GM19397 (cell line): ENCODE measurements at regions not wholly inside any gene's neighbourhood (a gene's known extent, or its start where the extent isn't known, plus 50 kb on each side); places are given as distances from the start of the nearest gene placed in this dataset.
"Not testable (repeated sequence)": the region's sequence is repeated elsewhere in the genome, so short reads cannot be mapped to it uniquely, and the experiment has no call there.

Experiments used
- ATAC-seq: cut with Tn5 transposase; IDR thresholded peaks from one replicate; pipeline ENCODE4 v1.9.1; 2021; ENCODE audit warnings: mild to moderate bottlenecking, moderate library complexity; ENCODE audit not compliant: unreplicated experiment

- no peak for ATAC-seq
Observed at GRCh38 chr2:175371378-175371777, 189.9 kb upstream of the ATP5MC3 start.

GRCh38 chr2:175366815-175367214 is 185.3 kb upstream of the ATP5MC3 start:
- ATAC-seq, result peak; percentile 53

- no peak for ATAC-seq
Observed at GRCh38 chr2:175363699-175364098, 182.2 kb upstream of the ATP5MC3 start.

- no peak for ATAC-seq
Observed at GRCh38 chr2:175362331-175362730, 180.8 kb upstream of the ATP5MC3 start.

- ATAC-seq, result no peak
Observed at GRCh38 chr2:175359710-175360109, 178.2 kb upstream of the ATP5MC3 start.

- no peak for ATAC-seq
Observed at GRCh38 chr2:175356901-175357300, 175.4 kb upstream of the ATP5MC3 start.

- no peak for ATAC-seq
Observed at GRCh38 chr2:175355246-175355645, 173.7 kb upstream of the ATP5MC3 start.

GRCh38 chr2:175353275-175353674 is 171.8 kb upstream of the ATP5MC3 start:
- no peak for ATAC-seq

GRCh38 chr2:175351512-175351911 is 170.0 kb upstream of the ATP5MC3 start:
- no peak for ATAC-seq

- no peak for ATAC-seq
Observed at GRCh38 chr2:175350105-175350504, 168.6 kb upstream of the ATP5MC3 start.

GRCh38 chr2:175342085-175342484 is 160.6 kb upstream of the ATP5MC3 start:
- ATAC-seq, result no peak

- ATAC-seq, result no peak
Observed at GRCh38 chr2:175330195-175330594, 148.7 kb upstream of the ATP5MC3 start.

- no peak for ATAC-seq
Observed at GRCh38 chr2:175326801-175327200, 145.3 kb upstream of the ATP5MC3 start.

- not testable (repeated sequence) for ATAC-seq
Observed at GRCh38 chr2:175326164-175326563, 144.7 kb upstream of the ATP5MC3 start.

- no peak for ATAC-seq
Observed at GRCh38 chr2:175323162-175323561, 141.7 kb upstream of the ATP5MC3 start.

GRCh38 chr2:175318542-175318941 is 137.0 kb upstream of the ATP5MC3 start:
- ATAC-seq, result no peak

- no peak for ATAC-seq
Observed at GRCh38 chr2:175317751-175318150, 136.2 kb upstream of the ATP5MC3 start.

- no peak for ATAC-seq
Observed at GRCh38 chr2:175312137-175312536, 130.6 kb upstream of the ATP5MC3 start.

GRCh38 chr2:175310813-175311504 is 129.4 kb upstream of the ATP5MC3 start:
- ATAC-seq, result no peak

- ATAC-seq, result no peak
Observed at GRCh38 chr2:175309799-175310198, 128.3 kb upstream of the ATP5MC3 start.

- ATAC-seq, result no peak
Observed at GRCh38 chr2:175308005-175308404, 126.5 kb upstream of the ATP5MC3 start.

- ATAC-seq, result no peak
Observed at GRCh38 chr2:175304541-175304940, 123.0 kb upstream of the ATP5MC3 start.

GRCh38 chr2:175293776-175294175 is 112.3 kb upstream of the ATP5MC3 start:
- ATAC-seq, result no peak
